ENCODE measurements at regions not wholly inside any gene's neighbourhood (a gene's known extent, or its start where the extent isn't known, plus 50 kb on each side); places are given as distances from the start of the nearest gene placed in this dataset.
A peak's percentile ranks its signal among the peaks of the same experiment; 100 is the strongest.

DNA sequence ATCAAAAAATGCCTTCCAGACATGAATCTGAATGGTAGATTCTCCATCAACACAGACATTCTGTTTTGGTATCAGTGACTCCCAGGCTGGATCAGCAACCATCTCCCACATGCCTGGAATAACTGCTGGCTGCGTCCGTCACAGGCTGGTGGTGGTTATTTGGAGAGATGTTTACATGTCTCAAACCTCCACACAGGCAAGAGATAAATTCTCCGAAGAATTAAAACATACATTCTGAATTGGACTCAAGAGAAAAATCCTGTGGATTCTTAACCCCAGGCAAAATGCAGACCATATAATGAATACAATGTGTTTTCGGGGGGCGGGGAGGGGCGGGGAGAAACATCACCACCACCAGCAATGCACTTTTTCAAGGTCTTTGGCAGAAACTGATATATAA is 108.2 kb downstream of the THBS2 start:
- Histone ChIP-seq H3K27ac (peak overlapping the region in 3 of 4 donors; percentile 25 to 51 (median 39)), H3K27me3 (no peaks in the 10 kb centered on the region), H3K36me3 (no peaks in the 10 kb centered on the region), H3K4me3 (no peak overlapping the region), H3K4me1 (peaks cover 0 to 34% (median 12%) of the 10 kb centered on the region in 3 donors), H3K9me3 (peaks cover 0 to 7% (median 0%) of the 10 kb centered on the region in 3 donors)
- TF ChIP-seq POLR2A (IDR thresholded peaks at IDR 0.05), result no peak
- TF ChIP-seq EP300 (IDR thresholded peaks at IDR 0.05), result no peak
- TF ChIP-seq, protein P1, sequence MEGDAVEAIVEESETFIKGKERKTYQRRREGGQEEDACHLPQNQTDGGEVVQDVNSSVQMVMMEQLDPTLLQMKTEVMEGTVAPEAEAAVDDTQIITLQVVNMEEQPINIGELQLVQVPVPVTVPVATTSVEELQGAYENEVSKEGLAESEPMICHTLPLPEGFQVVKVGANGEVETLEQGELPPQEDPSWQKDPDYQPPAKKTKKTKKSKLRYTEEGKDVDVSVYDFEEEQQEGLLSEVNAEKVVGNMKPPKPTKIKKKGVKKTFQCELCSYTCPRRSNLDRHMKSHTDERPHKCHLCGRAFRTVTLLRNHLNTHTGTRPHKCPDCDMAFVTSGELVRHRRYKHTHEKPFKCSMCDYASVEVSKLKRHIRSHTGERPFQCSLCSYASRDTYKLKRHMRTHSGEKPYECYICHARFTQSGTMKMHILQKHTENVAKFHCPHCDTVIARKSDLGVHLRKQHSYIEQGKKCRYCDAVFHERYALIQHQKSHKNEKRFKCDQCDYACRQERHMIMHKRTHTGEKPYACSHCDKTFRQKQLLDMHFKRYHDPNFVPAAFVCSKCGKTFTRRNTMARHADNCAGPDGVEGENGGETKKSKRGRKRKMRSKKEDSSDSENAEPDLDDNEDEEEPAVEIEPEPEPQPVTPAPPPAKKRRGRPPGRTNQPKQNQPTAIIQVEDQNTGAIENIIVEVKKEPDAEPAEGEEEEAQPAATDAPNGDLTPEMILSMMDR (IDR thresholded peaks at IDR 0.05), result no peak
- WGBS, 2 donors (ENCODE audit: low coverage in 1 of 2), result 24% methylated on average over 6 of the region's 6 CpGs
- no peak for ATAC-seq

DNA sequence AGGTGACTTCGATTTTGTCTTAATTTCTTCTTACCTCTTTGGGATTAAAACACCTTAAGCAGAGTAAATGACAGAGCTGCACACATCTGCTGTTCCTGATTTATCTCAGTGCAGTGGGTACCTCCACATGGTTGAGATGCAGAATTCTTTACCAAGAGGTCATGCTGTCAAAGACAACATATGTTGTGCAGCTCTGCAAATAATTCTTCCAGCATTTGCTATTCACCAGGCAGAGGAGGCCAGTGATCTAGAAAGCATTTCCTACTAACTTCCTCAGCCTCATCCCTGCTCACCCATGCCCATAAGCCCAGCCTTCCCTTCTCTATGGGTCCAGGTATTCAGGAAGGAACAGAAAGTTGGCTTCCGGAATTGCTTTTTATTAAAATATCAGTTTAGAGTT is 109.3 kb downstream of the THBS2 start:
- Histone ChIP-seq H3K9me3 (peaks cover 0 to 2% (median 0%) of the 10 kb centered on the region in 3 donors), H3K36me3 (no peaks in the 10 kb centered on the region), H3K4me1 (peaks cover 0 to 34% (median 12%) of the 10 kb centered on the region in 3 donors), H3K27ac (no peak overlapping the region), H3K4me3 (no peak overlapping the region), H3K27me3 (no peaks in the 10 kb centered on the region)
- TF ChIP-seq, protein P1 (IDR thresholded peaks at IDR 0.05), result no peak
- no peak for TF ChIP-seq POLR2AphosphoS5 (IDR thresholded peaks at IDR 0.05)
- TF ChIP-seq POLR2A (IDR thresholded peaks at IDR 0.05), result no peak
- no peak for TF ChIP-seq EP300 (IDR thresholded peaks at IDR 0.05)
- no peak for ATAC-seq
- WGBS, 2 donors (ENCODE audit: low coverage in 1 of 2), result 93% methylated on average over 2 of the region's 2 CpGs; no CpG with 5 or more reads in 1 of the 2 donors

DNA sequence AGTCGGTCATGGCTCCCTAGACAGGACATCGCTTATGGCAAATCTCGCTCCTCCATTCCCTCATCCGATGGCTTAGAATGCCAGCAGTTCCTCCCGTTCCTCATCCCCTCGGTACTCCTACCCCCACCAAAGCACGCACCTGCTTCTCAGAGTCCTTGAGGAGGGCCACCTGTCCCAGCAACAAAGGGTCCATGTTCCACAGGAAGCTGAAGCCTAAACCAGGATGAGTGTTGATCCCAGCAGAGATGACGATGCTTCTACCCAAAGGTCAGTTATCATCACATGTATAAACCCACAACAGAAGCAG is 111.2 kb downstream of the THBS2 start:
- H3K27me3 ChIP-seq, result no peaks in the 10 kb centered on the region
- WGBS, 2 donors (ENCODE audit: low coverage in 1 of 2), result 83 to 84% methylated on average over 1 to 7 of the region's 8 CpGs
- H3K27ac ChIP-seq, result peak overlapping the region; percentile 47 to 77 (median 72)
- H3K4me1 ChIP-seq, result peaks cover 0 to 34% (median 12%) of the 10 kb centered on the region in 3 donors
- no peak for ATAC-seq
- H3K4me3 ChIP-seq, result no peak overlapping the region
- TF ChIP-seq POLR2A (IDR thresholded peaks at IDR 0.05) (no peak), EP300 (IDR thresholded peaks at IDR 0.05) (no peak), POLR2AphosphoS5 (IDR thresholded peaks at IDR 0.05) (no peak)
- TF ChIP-seq, protein P1 (IDR thresholded peaks at IDR 0.05), result no peak
- H3K36me3 ChIP-seq, result no peaks in the 10 kb centered on the region
- H3K9me3 ChIP-seq, result no peaks in the 10 kb centered on the region

- TF ChIP-seq EP300 (IDR thresholded peaks at IDR 0.05), result no peak
- peak; percentile 55 for TF ChIP-seq POLR2AphosphoS5 (IDR thresholded peaks at IDR 0.05)
- TF ChIP-seq, protein P1 (IDR thresholded peaks at IDR 0.05), result no peak
- Histone ChIP-seq H3K36me3 (no peaks in the 10 kb centered on the region), H3K27ac (peak overlapping the region; percentile 47 to 77 (median 72)), H3K4me1 (peaks cover 0 to 34% (median 12%) of the 10 kb centered on the region in 3 donors), H3K4me3 (no peak overlapping the region), H3K27me3 (no peaks in the 10 kb centered on the region), H3K9me3 (no peaks in the 10 kb centered on the region)
- ATAC-seq, result peak; percentile 89
- 10 to 13% methylated on average over 2 to 8 of the region's 18 CpGs for WGBS, 2 donors (ENCODE audit: low coverage in 1 of 2)
Measured at GRCh38 chr6:169141671-169142537, 111.7 kb downstream of the THBS2 start.

- Histone ChIP-seq H3K4me1 (peaks cover 0 to 32% (median 12%) of the 10 kb centered on the region in 3 donors), H3K27me3 (no peaks in the 10 kb centered on the region), H3K9me3 (no peaks in the 10 kb centered on the region), H3K36me3 (no peaks in the 10 kb centered on the region), H3K27ac (peak overlapping the region in 3 of 4 donors; percentile 33 to 74 (median 41)), H3K4me3 (no peak overlapping the region)
- no peak for ATAC-seq
- TF ChIP-seq POLR2A (IDR thresholded peaks at IDR 0.05) (no peak), EP300 (IDR thresholded peaks at IDR 0.05) (no peak), POLR2AphosphoS5 (IDR thresholded peaks at IDR 0.05) (no peak)
- TF ChIP-seq, protein P1 (IDR thresholded peaks at IDR 0.05), result no peak
- 79 to 82% methylated on average over 7 to 11 of the region's 11 CpGs for WGBS, 2 donors (ENCODE audit: low coverage in 1 of 2)
Measured at GRCh38 chr6:169140986-169141495, 112.6 kb downstream of the THBS2 start.

All from gastroesophageal sphincter (tissue), 4 donors.